ENCODE measurements at regions not wholly inside any gene's neighbourhood (a gene's known extent, or its start where the extent isn't known, plus 50 kb on each side); places are given as distances from the start of the nearest gene placed in this dataset.

GRCh38 chr5:163306421-163306820 lies 131.0 kb upstream of the CCNG1 start:
- no peak overlapping the region for H4K5ac ChIP-seq (ENCODE audit: insufficient read length, low read depth, low read length)
- H3K79me1 ChIP-seq (ENCODE audit: insufficient read depth, low read depth, low read length, poor library complexity, severe bottlenecking) = no peaks in the 10 kb centered on the region
- no peak overlapping the region for H3K14ac ChIP-seq (ENCODE audit: insufficient read depth, low read length)
- no peak overlapping the region for H3K9ac ChIP-seq (ENCODE audit: extremely low read depth, insufficient read length, low read length)
- H3K9me3 Mint-ChIP-seq = no peaks in the 10 kb centered on the region; a peak in 1 of 5 replicates
- H3K4ac ChIP-seq (ENCODE audit: low read depth, low read length) = no peak overlapping the region
- H3K56ac ChIP-seq (ENCODE audit: insufficient read length, low read depth, low read length) = no peak overlapping the region
- H3K79me2 ChIP-seq (ENCODE audit: insufficient read depth, low read length) = no peaks in the 10 kb centered on the region
- no peaks in the 10 kb centered on the region for H3K27me3 ChIP-seq (ENCODE audit: insufficient read depth, low read length)
- no peak overlapping the region for H2AFZ ChIP-seq (ENCODE audit: low read length)
- H3K18ac ChIP-seq (ENCODE audit: insufficient read length, low read depth, low read length) = no peak overlapping the region
- H4K8ac ChIP-seq (replicated peaks; ENCODE audit: insufficient read length, low read depth, low read length) = no peak overlapping the region
- no CpG with 5 or more reads among the region's 2 CpGs for WGBS (ENCODE audit: extremely low coverage, insufficient read length, low lambda C conversion rate)
- H2BK15ac ChIP-seq (ENCODE audit: low read depth, low read length) = no peak overlapping the region
- no peaks in the 10 kb centered on the region for H3K9me3 ChIP-seq (ENCODE audit: control insufficient read depth, low read depth, low read length)
- H2AK5ac ChIP-seq (ENCODE audit: insufficient read length, low read length) = no peak overlapping the region
- DNase-seq = no peak
- no peak overlapping the region for H2BK20ac ChIP-seq (ENCODE audit: low read depth, low read length, poor library complexity, severe bottlenecking)
- no peak overlapping the region for H2BK5ac ChIP-seq (ENCODE audit: insufficient read length, low read length)
- no peak overlapping the region for H3K27ac Mint-ChIP-seq
- H3K4me3 Mint-ChIP-seq = no peak overlapping the region
- H3K4me1 Mint-ChIP-seq = peaks cover 0 to 6% of the 10 kb centered on the region in 2 experiments; a peak in 2 of 4 replicates
- no peak overlapping the region for H2BK12ac ChIP-seq (ENCODE audit: insufficient read length, low read depth, low read length)
- H3K36me3 Mint-ChIP-seq (ENCODE audit: insufficient read depth in 1 of 3, low read depth in 3 of 3) = peaks cover 0 to 2% (median 0%) of the 10 kb centered on the region in 3 experiments; a peak in 2 of 7 replicates
- H3K23ac ChIP-seq (ENCODE audit: insufficient read length, low read depth, low read length) = no peak overlapping the region
- H4K91ac ChIP-seq (ENCODE audit: insufficient read length, low read depth, low read length) = no peak overlapping the region
- no peak overlapping the region for H3K4me2 ChIP-seq (ENCODE audit: insufficient read depth, insufficient read length, low read length)
- H3K4me1 ChIP-seq (ENCODE audit: insufficient read depth, low read length) = peaks cover under 1% of the 10 kb centered on the region; the same call in 1 of the 2 replicates
- H2BK120ac ChIP-seq (ENCODE audit: low read depth, low read length, poor library complexity, severe bottlenecking) = no peak overlapping the region
- no peak overlapping the region for H3K27ac ChIP-seq (ENCODE audit: insufficient read length, low read depth, low read length)
- no peaks in the 10 kb centered on the region for H4K20me1 ChIP-seq (ENCODE audit: control insufficient read depth, insufficient read depth, insufficient read length)
- H3K23me2 ChIP-seq (ENCODE audit: insufficient read length, low read depth, low read length, poor library complexity, severe bottlenecking) = no peaks in the 10 kb centered on the region
- no peaks in the 10 kb centered on the region for H3K27me3 Mint-ChIP-seq (ENCODE audit: low read depth)
- no peak overlapping the region for H3T11ph ChIP-seq (ENCODE audit: low read length)
- TF ChIP-seq, protein P1, sequence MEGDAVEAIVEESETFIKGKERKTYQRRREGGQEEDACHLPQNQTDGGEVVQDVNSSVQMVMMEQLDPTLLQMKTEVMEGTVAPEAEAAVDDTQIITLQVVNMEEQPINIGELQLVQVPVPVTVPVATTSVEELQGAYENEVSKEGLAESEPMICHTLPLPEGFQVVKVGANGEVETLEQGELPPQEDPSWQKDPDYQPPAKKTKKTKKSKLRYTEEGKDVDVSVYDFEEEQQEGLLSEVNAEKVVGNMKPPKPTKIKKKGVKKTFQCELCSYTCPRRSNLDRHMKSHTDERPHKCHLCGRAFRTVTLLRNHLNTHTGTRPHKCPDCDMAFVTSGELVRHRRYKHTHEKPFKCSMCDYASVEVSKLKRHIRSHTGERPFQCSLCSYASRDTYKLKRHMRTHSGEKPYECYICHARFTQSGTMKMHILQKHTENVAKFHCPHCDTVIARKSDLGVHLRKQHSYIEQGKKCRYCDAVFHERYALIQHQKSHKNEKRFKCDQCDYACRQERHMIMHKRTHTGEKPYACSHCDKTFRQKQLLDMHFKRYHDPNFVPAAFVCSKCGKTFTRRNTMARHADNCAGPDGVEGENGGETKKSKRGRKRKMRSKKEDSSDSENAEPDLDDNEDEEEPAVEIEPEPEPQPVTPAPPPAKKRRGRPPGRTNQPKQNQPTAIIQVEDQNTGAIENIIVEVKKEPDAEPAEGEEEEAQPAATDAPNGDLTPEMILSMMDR (conservative IDR thresholded peaks at IDR 0.05) = peak; percentile 71
